ENCODE measurements at regions not wholly inside any gene's neighbourhood (a gene's known extent, or its start where the extent isn't known, plus 50 kb on each side); places are given as distances from the start of the nearest gene placed in this dataset.

- H3K27me3 Mint-ChIP-seq, result no peaks in the 10 kb centered on the region
- Histone ChIP-seq H3K27me3 (ENCODE audit: control insufficient read depth in 1 of 2, insufficient read depth in 2 of 2, low read length in 2 of 2) (no peaks in the 10 kb centered on the region), H3K36me3 (ENCODE audit: insufficient read depth, low read length) (no peaks in the 10 kb centered on the region), H3K4me3 (ENCODE audit: low read length) (no peak overlapping the region), H3K9me3 (ENCODE audit: control insufficient read depth in 1 of 2, insufficient read depth in 1 of 2, low read length in 2 of 2) (peaks cover 22 to 31% of the 10 kb centered on the region in 2 experiments), H3K4me1 (ENCODE audit: insufficient read depth, low read length) (no peaks in the 10 kb centered on the region), H3K27ac (ENCODE audit: low read depth in 1 of 2, low read length in 2 of 2) (no peak overlapping the region)
- H3K36me3 Mint-ChIP-seq (ENCODE audit: low read depth), result no peaks in the 10 kb centered on the region
- CTCF ChIA-PET, result no interaction called here
- TF ChIP-seq CTCF (IDR thresholded peaks at IDR 0.05), result no peak
- POLR2A ChIA-PET, result no interaction called here
- H3K4me1 Mint-ChIP-seq (ENCODE audit: low read depth), result no peaks in the 10 kb centered on the region
- ATAC-seq (ENCODE audit: poor library complexity) (no peak), DNase-seq (no peak)
- no peak overlapping the region for H3K4me3 Mint-ChIP-seq
- H3K9me3 Mint-ChIP-seq, result peaks cover 14% of the 10 kb centered on the region
- intact Hi-C loops (cut with DNase I, micrococcal nuclease), result no loop called here
- no peak overlapping the region for H3K27ac Mint-ChIP-seq
Measured at GRCh38 chr3:104578558-104578957, 788.2 kb upstream of the ALCAM start.

GRCh38 chr3:104582092-104582491 is 784.6 kb upstream of the ALCAM start:
- Histone ChIP-seq H3K9me3 (ENCODE audit: control insufficient read depth in 1 of 2, insufficient read depth in 1 of 2, low read length in 2 of 2) (peaks cover 9 to 17% of the 10 kb centered on the region in 2 experiments), H3K27me3 (ENCODE audit: control insufficient read depth in 1 of 2, insufficient read depth in 2 of 2, low read length in 2 of 2) (no peaks in the 10 kb centered on the region), H3K4me1 (ENCODE audit: insufficient read depth, low read length) (no peaks in the 10 kb centered on the region), H3K4me3 (ENCODE audit: low read length) (no peak overlapping the region), H3K36me3 (ENCODE audit: insufficient read depth, low read length) (no peaks in the 10 kb centered on the region), H3K27ac (ENCODE audit: low read depth in 1 of 2, low read length in 2 of 2) (no peak overlapping the region)
- H3K36me3 Mint-ChIP-seq (ENCODE audit: low read depth), result no peaks in the 10 kb centered on the region
- no peak overlapping the region for H3K27ac Mint-ChIP-seq
- ATAC-seq (ENCODE audit: poor library complexity), result no peak
- ChIA-PET CTCF (no interaction called here), POLR2A (no interaction called here)
- no peaks in the 10 kb centered on the region for H3K4me1 Mint-ChIP-seq (ENCODE audit: low read depth)
- DNase-seq, result no peak
- H3K9me3 Mint-ChIP-seq, result peaks cover 11% of the 10 kb centered on the region
- H3K27me3 Mint-ChIP-seq, result no peaks in the 10 kb centered on the region
- no peak overlapping the region for H3K4me3 Mint-ChIP-seq
- intact Hi-C loops (cut with DNase I, micrococcal nuclease), result no loop called here
- no peak for TF ChIP-seq CTCF (IDR thresholded peaks at IDR 0.05)

- ChIA-PET POLR2A (no interaction called here), CTCF (no interaction called here)
- ATAC-seq (ENCODE audit: poor library complexity), result no peak
- no peak overlapping the region for H3K4me3 Mint-ChIP-seq
- intact Hi-C loops (cut with DNase I, micrococcal nuclease), result no loop called here
- no peaks in the 10 kb centered on the region for H3K9me3 Mint-ChIP-seq
- H3K27me3 Mint-ChIP-seq, result peaks cover 6% of the 10 kb centered on the region
- DNase-seq, result no peak
- Histone ChIP-seq H3K36me3 (ENCODE audit: insufficient read depth, low read length) (no peaks in the 10 kb centered on the region), H3K27me3 (ENCODE audit: control insufficient read depth in 1 of 2, insufficient read depth in 2 of 2, low read length in 2 of 2) (no peaks in the 10 kb centered on the region), H3K9me3 (ENCODE audit: control insufficient read depth in 1 of 2, insufficient read depth in 1 of 2, low read length in 2 of 2) (no peaks in the 10 kb centered on the region), H3K4me3 (ENCODE audit: low read length) (no peak overlapping the region), H3K4me1 (ENCODE audit: insufficient read depth, low read length) (no peaks in the 10 kb centered on the region), H3K27ac (ENCODE audit: low read depth in 1 of 2, low read length in 2 of 2) (no peak overlapping the region)
- TF ChIP-seq CTCF (IDR thresholded peaks at IDR 0.05), result no peak
- no peak overlapping the region for H3K27ac Mint-ChIP-seq
- no peaks in the 10 kb centered on the region for H3K36me3 Mint-ChIP-seq (ENCODE audit: low read depth)
- H3K4me1 Mint-ChIP-seq (ENCODE audit: low read depth), result no peaks in the 10 kb centered on the region
Measured at GRCh38 chr3:104584682-104585081, 782.0 kb upstream of the ALCAM start.
